ENCODE measurements at regions not wholly inside any gene's neighbourhood (a gene's known extent, or its start where the extent isn't known, plus 50 kb on each side); places are given as distances from the start of the nearest gene placed in this dataset.

- Histone ChIP-seq H3K4me3 (no peak overlapping the region), H3K9me3 (peaks cover 0 to 29% (median 10%) of the 10 kb centered on the region in 4 donors), H3K36me3 (no peaks in the 10 kb centered on the region), H3K27ac (replicated peaks in 1 of 4) (no peak overlapping the region), H3K4me1 (no peaks in the 10 kb centered on the region), H3K27me3 (no peaks in the 10 kb centered on the region)
- WGBS = 67% methylated on average over 3 of the region's 4 CpGs
- no peak for TF ChIP-seq CTCF (IDR thresholded peaks at IDR 0.05)
- TF ChIP-seq POLR2AphosphoS5 (IDR thresholded peaks at IDR 0.05) = no peak
- no peak for TF ChIP-seq EP300 (IDR thresholded peaks at IDR 0.05)
- TF ChIP-seq POLR2A (IDR thresholded peaks at IDR 0.05; ENCODE audit: low read depth) = no peak
- intact Hi-C loops (cut with DNase I) = no loop called here
- DNase-seq (ENCODE audit: extremely low spot score) = no peak
These were observed 121.2 kb downstream of the MTERF1 start for GRCh38 chr7:91759205-91759863.

- Histone ChIP-seq H3K9me3 (peaks cover 0 to 15% (median 11%) of the 10 kb centered on the region in 4 donors), H3K4me3 (no peak overlapping the region), H3K27me3 (no peaks in the 10 kb centered on the region), H3K4me1 (no peaks in the 10 kb centered on the region), H3K27ac (replicated peaks in 1 of 4) (no peak overlapping the region), H3K36me3 (no peaks in the 10 kb centered on the region)
- no peak for TF ChIP-seq POLR2AphosphoS5 (IDR thresholded peaks at IDR 0.05)
- no peak for TF ChIP-seq EP300 (IDR thresholded peaks at IDR 0.05)
- no peak for TF ChIP-seq POLR2A (IDR thresholded peaks at IDR 0.05; ENCODE audit: low read depth)
- TF ChIP-seq CTCF (IDR thresholded peaks at IDR 0.05) = no peak
- DNase-seq (ENCODE audit: extremely low spot score) = no peak
- WGBS = 91% methylated on average over 10 of the region's 10 CpGs
- intact Hi-C loops (cut with DNase I) = no loop called here
These were observed 112.7 kb downstream of the MTERF1 start for GRCh38 chr7:91767820-91768219.

- Histone ChIP-seq H3K4me3 (no peak overlapping the region), H3K27me3 (no peaks in the 10 kb centered on the region), H3K4me1 (no peaks in the 10 kb centered on the region), H3K27ac (replicated peaks in 1 of 4) (no peak overlapping the region), H3K36me3 (no peaks in the 10 kb centered on the region), H3K9me3 (no peaks in the 10 kb centered on the region)
- TF ChIP-seq CTCF (IDR thresholded peaks at IDR 0.05) (no peak), POLR2A (IDR thresholded peaks at IDR 0.05; ENCODE audit: low read depth) (no peak), EP300 (IDR thresholded peaks at IDR 0.05) (no peak), POLR2AphosphoS5 (IDR thresholded peaks at IDR 0.05) (no peak)
- 28% methylated on average over 1 of the region's 1 CpG for WGBS
- no peak for DNase-seq (ENCODE audit: extremely low spot score)
- intact Hi-C loops (cut with DNase I) = no loop called here
These were observed 109.1 kb downstream of the MTERF1 start for GRCh38 chr7:91771394-91771793.

GRCh38 chr7:91771921-91772815 lies 108.3 kb downstream of the MTERF1 start:
- intact Hi-C loops (cut with DNase I) = no loop called here
- Histone ChIP-seq H3K36me3 (no peaks in the 10 kb centered on the region), H3K27me3 (no peaks in the 10 kb centered on the region), H3K4me1 (no peaks in the 10 kb centered on the region), H3K9me3 (no peaks in the 10 kb centered on the region), H3K27ac (replicated peaks in 1 of 4) (no peak overlapping the region), H3K4me3 (no peak overlapping the region)
- DNase-seq (ENCODE audit: extremely low spot score) = no peak
- TF ChIP-seq POLR2AphosphoS5 (IDR thresholded peaks at IDR 0.05) (no peak), EP300 (IDR thresholded peaks at IDR 0.05) (no peak), CTCF (IDR thresholded peaks at IDR 0.05) (no peak), POLR2A (IDR thresholded peaks at IDR 0.05; ENCODE audit: low read depth) (no peak)
- WGBS = 64% methylated on average over 4 of the region's 4 CpGs

All from esophagus muscularis mucosa (tissue), 4 donors.